IMR-90 (cell line): ENCODE measurements at regions not wholly inside any gene's neighbourhood (a gene's known extent, or its start where the extent isn't known, plus 50 kb on each side); places are given as distances from the start of the nearest gene placed in this dataset.

Experiments
- ATAC-seq: fragments of 200-7000 bp; cut with Tn5 transposase; 2 replicates; pipeline ENCODE4 v1.9.1; 2020; ENCODE audit warnings: low read depth, mild to moderate bottlenecking, moderate library complexity
- BruUV-seq: library from RNA; stranded (reverse); fragments of 400-500 nt; replicated peaks from 2 replicates; lab custom pipeline; 2021; lab: Mats Ljungman, UMichigan
- CTCF ChIA-PET: fragments of 300-600 bp; formaldehyde crosslinking; extraction: SDS; loops from one replicate; lab custom pipeline; 2021; ENCODE audit warnings: antibody characterized with exemption; lab: Yijun Ruan, JAX
- POLR2A ChIA-PET: fragments of 300-600 bp; sonication (Branson Sonifier 250); formaldehyde crosslinking; loops from one replicate; lab custom pipeline; 2022; ENCODE audit warnings: antibody characterized with exemption; ENCODE audit not compliant: unreplicated experiment; lab: Charles Lee
- DNase-seq: peaks from one replicate; pipeline ENCODE4 v3.0.0; 2013
- H2AFZ ChIP-seq: replicated peaks from 2 replicates; pipeline ENCODE3; 2013; ENCODE audit warnings: low read length, mild to moderate bottlenecking; ENCODE audit not compliant: poor library complexity
- H2AK5ac ChIP-seq: 2 replicates; pipeline ENCODE4 v1.6.1; 2013; ENCODE audit warnings: low read depth, low read length, inconsistent platforms
- H2AK9ac ChIP-seq: replicated peaks from 2 replicates; pipeline ENCODE3; 2013; ENCODE audit warnings: mild to moderate bottlenecking, low read depth, low read length, moderate library complexity; ENCODE audit not compliant: poor library complexity
- H2BK120ac ChIP-seq: 2 replicates; pipeline ENCODE4 v1.6.1; 2013; ENCODE audit warnings: low read depth, low read length, inconsistent platforms
- H2BK15ac ChIP-seq: 3 replicates; pipeline ENCODE4 v1.6.1; 2013; ENCODE audit warnings: low read depth, low read length, inconsistent platforms
- H2BK20ac ChIP-seq: 2 replicates; pipeline ENCODE4 v1.6.1; 2013; ENCODE audit warnings: low read depth, mild to moderate bottlenecking, inconsistent platforms, low read length, moderate library complexity
- H2BK5ac ChIP-seq: 2 replicates; pipeline ENCODE4 v1.6.1; 2013; ENCODE audit warnings: mild to moderate bottlenecking, low read depth, low read length, inconsistent platforms; ENCODE audit not compliant: poor library complexity, severe bottlenecking
- H3K14ac ChIP-seq: replicated peaks from 2 replicates; pipeline ENCODE4 v1.6.1; 2013; ENCODE audit warnings: low read depth, low read length, inconsistent platforms
- H3K18ac ChIP-seq: 2 replicates; pipeline ENCODE4 v1.6.1; 2013; ENCODE audit warnings: low read depth, low read length, control low read depth
- H3K23ac ChIP-seq: 2 replicates; pipeline ENCODE4 v1.6.1; 2013; ENCODE audit warnings: low read depth, low read length, inconsistent platforms
- H3K27ac ChIP-seq: 2 replicates; pipeline ENCODE4 v1.5.1; 2013; ENCODE audit warnings: mild to moderate bottlenecking, control low read depth, low read length; ENCODE audit not compliant: insufficient read depth
- H3K27me3 ChIP-seq: 2 replicates; pipeline ENCODE4 v1.6.1; 2013; ENCODE audit warnings: low read length; ENCODE audit not compliant: control insufficient read depth, insufficient read depth
- H3K36me3 ChIP-seq: 2 replicates; pipeline ENCODE4 v1.6.1; 2013; ENCODE audit warnings: low read length, mixed read lengths; ENCODE audit not compliant: control insufficient read depth, insufficient read depth
- H3K4ac ChIP-seq: 2 replicates; pipeline ENCODE4 v1.6.1; 2013; ENCODE audit warnings: low read depth, low read length, inconsistent platforms
- H3K4me1 ChIP-seq: 2 replicates; pipeline ENCODE4 v1.6.1; 2013; ENCODE audit warnings: low read length, mixed read lengths; ENCODE audit not compliant: control insufficient read depth, insufficient read depth
- H3K4me2 ChIP-seq: 2 replicates; pipeline ENCODE4 v1.6.1; 2013; ENCODE audit warnings: low read depth, mild to moderate bottlenecking, control low read depth, low read length, moderate library complexity
- H3K4me3 ChIP-seq: 2 replicates; pipeline ENCODE4 v1.5.1; 2013; ENCODE audit warnings: low read depth, mild to moderate bottlenecking, control low read depth, low read length, moderate library complexity; ENCODE audit not compliant: insufficient read depth
- H3K56ac ChIP-seq: 2 replicates; pipeline ENCODE4 v1.6.1; 2013; ENCODE audit warnings: low read length, inconsistent platforms; ENCODE audit not compliant: insufficient read depth; ENCODE audit errors: extremely low read depth
- H3K79me1 ChIP-seq, 2 experiments: 2 replicates each; pipeline ENCODE4 v1.6.1; 2013; ENCODE audit warnings: low read length in 2 of 2, inconsistent platforms in 1 of 2, low read depth in 1 of 2
- H3K9ac ChIP-seq: 2 replicates; pipeline ENCODE4 v1.6.1; 2013; ENCODE audit warnings: low read depth, low read length, control low read depth
- H3K9me1 ChIP-seq: 2 replicates; pipeline ENCODE4 v1.6.1; 2013; ENCODE audit warnings: low read length, inconsistent platforms; ENCODE audit not compliant: insufficient read depth
- H3K9me3 ChIP-seq: 2 replicates; pipeline ENCODE4 v1.6.1; 2013; ENCODE audit warnings: low read length; ENCODE audit not compliant: control insufficient read depth, insufficient read depth
- H4K20me1 ChIP-seq: 2 replicates; pipeline ENCODE4 v1.6.1; 2013; ENCODE audit warnings: low read length, inconsistent platforms; ENCODE audit not compliant: insufficient read depth
- H4K5ac ChIP-seq: 2 replicates; pipeline ENCODE4 v1.6.1; 2013; ENCODE audit warnings: mild to moderate bottlenecking, low read depth, low read length, control low read depth
- H4K8ac ChIP-seq, 2 experiments: 2 replicates each; pipeline ENCODE4 v1.6.1; 2013; ENCODE audit warnings: low read depth in 2 of 2, low read length in 2 of 2, control low read depth in 1 of 2, inconsistent platforms in 1 of 2
- H4K91ac ChIP-seq: 2 replicates; pipeline ENCODE4 v1.6.1; 2013; ENCODE audit warnings: low read depth, low read length, inconsistent platforms; ENCODE audit not compliant: insufficient read depth
- BHLHE40 ChIP-seq: fragments of 150-350 bp; IDR thresholded peaks from 2 replicates; pipeline ENCODE4 v1.6.1; 2016; ENCODE audit warnings: mild to moderate bottlenecking, low read depth, low read length
- CEBPB ChIP-seq: IDR thresholded peaks from 2 replicates; pipeline ENCODE4 v1.6.1; 2012; ENCODE audit warnings: low read depth, low read length, improper control_type of control experiment
- CHD1 ChIP-seq: IDR thresholded peaks from 2 replicates; pipeline ENCODE4 v1.6.1; 2012; ENCODE audit warnings: low read depth, low read length, improper control_type of control experiment
- CTCF ChIP-seq: conservative IDR thresholded peaks from 2 replicates; pipeline ENCODE4 v1.5.1; 2012; ENCODE audit warnings: mild to moderate bottlenecking, low read depth, low read length, improper control_type of control experiment
- ELK1 ChIP-seq: fragments of 150-350 bp; IDR thresholded peaks from 2 replicates; pipeline ENCODE4 v1.6.1; 2016; ENCODE audit warnings: low read depth, mild to moderate bottlenecking, low read length, moderate library complexity, borderline replicate concordance
- FOS ChIP-seq: fragments of 150-350 bp; IDR thresholded peaks from 2 replicates; pipeline ENCODE4 v1.6.1; 2016; ENCODE audit warnings: low read depth, low read length
- MAFK ChIP-seq: IDR thresholded peaks from 2 replicates; pipeline ENCODE4 v1.6.1; 2012; ENCODE audit warnings: low read depth, low read length, improper control_type of control experiment
- MAZ ChIP-seq: IDR thresholded peaks from 2 replicates; pipeline ENCODE4 v1.6.1; 2012; ENCODE audit warnings: low read depth, mild to moderate bottlenecking, low read length, improper control_type of control experiment, moderate library complexity, borderline replicate concordance
- MXI1 ChIP-seq: IDR thresholded peaks from 2 replicates; pipeline ENCODE4 v1.6.1; 2012; ENCODE audit warnings: low read depth, mild to moderate bottlenecking, low read length, moderate library complexity, borderline replicate concordance
- NFE2L2 ChIP-seq: fragments of 150-350 bp; IDR thresholded peaks from 2 replicates; pipeline ENCODE4 v1.6.1; 2016; ENCODE audit warnings: low read depth, mild to moderate bottlenecking, low read length
- POLR2A ChIP-seq: IDR thresholded peaks from 2 replicates; pipeline ENCODE4 v1.6.1; 2012; ENCODE audit warnings: mild to moderate bottlenecking, low read depth, low read length
- RAD21 ChIP-seq: IDR thresholded peaks from 2 replicates; pipeline ENCODE4 v1.6.1; 2012; ENCODE audit warnings: low read length, improper control_type of control experiment
- RCOR1 ChIP-seq: IDR thresholded peaks from 2 replicates; pipeline ENCODE4 v1.6.1; 2012; ENCODE audit warnings: mild to moderate bottlenecking, low read length, improper control_type of control experiment; ENCODE audit not compliant: insufficient replicate concordance
- RFX5 ChIP-seq: IDR thresholded peaks from 2 replicates; pipeline ENCODE4 v1.8.0; 2012; ENCODE audit warnings: low read depth, mild to moderate bottlenecking, low read length, moderate library complexity
- SMC3 ChIP-seq: fragments of 150-350 bp; IDR thresholded peaks from 2 replicates; pipeline ENCODE4 v1.6.1; 2016; ENCODE audit warnings: low read depth, mild to moderate bottlenecking, antibody characterized with exemption, low read length, moderate library complexity
- USF2 ChIP-seq: fragments of 150-350 bp; IDR thresholded peaks from 2 replicates; pipeline ENCODE4 v1.6.1; 2017; ENCODE audit warnings: mild to moderate bottlenecking, antibody characterized with exemption, low read length, low read depth
- WGBS, 2 experiments: methylation state at CpG; one replicate each; pipeline versions ENCODE4 v1.1.5 to v1.1.7; 2013; ENCODE audit warnings: missing lambda C conversion rate in 2 of 2; ENCODE audit not compliant: insufficient read length in 1 of 2; ENCODE audit errors: extremely low coverage in 2 of 2; 5-methylcytosine and 5-hydroxymethylcytosine counted together
- dilution Hi-C: fragments of 300-500 bp; cut with HindIII; formaldehyde crosslinking; loops from one replicate; pipeline ENCODE4 v1.14.3; 2018; ENCODE audit warnings: low sequenced_read_pairs; ENCODE audit not compliant: unreplicated experiment
- in situ Hi-C: fragments of 300-500 bp; cut with MboI; formaldehyde crosslinking; loops from 3 replicates; pipeline ENCODE4 v1.14.3; 2019; ENCODE audit warnings: low sequenced_read_pairs, inconsistent platforms, mixed read lengths
- intact Hi-C: fragments of 100-400 bp; cut with micrococcal nuclease; formaldehyde crosslinking; loops from 2 replicates; pipeline ENCODE4 v1.10.0; 2022

- Histone ChIP-seq H3K18ac (no peak overlapping the region), H3K14ac (no peak overlapping the region), H3K4me1 (no peaks in the 10 kb centered on the region), H2BK120ac (no peak overlapping the region), H3K27ac (no peak overlapping the region), H3K23ac (no peak overlapping the region), H2AFZ (no peak overlapping the region), H3K27me3 (no peaks in the 10 kb centered on the region), H4K91ac (no peak overlapping the region), H2BK5ac (no peak overlapping the region), H4K5ac (no peak overlapping the region), H3K9me3 (peaks cover 8% of the 10 kb centered on the region; the same call in 1 of the 2 replicates), H2BK15ac (no peak overlapping the region), H3K56ac (no peak overlapping the region), H2BK20ac (no peak overlapping the region), H4K8ac (no peak overlapping the region), H3K9ac (no peak overlapping the region), H2AK9ac (no peak overlapping the region), H3K36me3 (no peaks in the 10 kb centered on the region), H3K79me1 (no peaks in the 10 kb centered on the region), H3K9me1 (no peaks in the 10 kb centered on the region), H2AK5ac (no peak overlapping the region), H3K4me2 (no peak overlapping the region), H3K4ac (no peak overlapping the region), H3K4me3 (no peak overlapping the region), H4K20me1 (no peaks in the 10 kb centered on the region)
- ChIA-PET CTCF (no interaction called here), POLR2A (no interaction called here)
- BruUV-seq, result no TSS peak
- ATAC-seq (no peak), DNase-seq (no peak)
- intact Hi-C loops (no loop called here), dilution Hi-C loops (no loop called here), in situ Hi-C loops (no loop called here)
- TF ChIP-seq MXI1 (no peak), CHD1 (no peak), POLR2A (no peak), MAZ (no peak), CEBPB (no peak), CTCF (no peak), ELK1 (no peak), NFE2L2 (no peak), FOS (no peak), USF2 (no peak), MAFK (no peak), SMC3 (no peak), RCOR1 (no peak), RFX5 (no peak), RAD21 (no peak), BHLHE40 (no peak)
- WGBS, 2 experiments, result no CpG with 5 or more reads among the region's 2 CpGs
These were observed 416.6 kb upstream of the ARX start for GRCh38 chrX:25432396-25432795.
